Activated CD8-positive, alpha-beta T cell treated with anti-CD3 and anti-CD28 coated beads for 36 hours (primary cell): ENCODE measurements at regions not wholly inside any gene's neighbourhood (a gene's known extent, or its start where the extent isn't known, plus 50 kb on each side); places are given as distances from the start of the nearest gene placed in this dataset.

Experiments
- ATAC-seq: fragments of 200-7000 bp; cut with Tn5 transposase; one replicate; pipeline ENCODE4 v1.10.0; 2021; ENCODE audit warnings: mild to moderate bottlenecking, moderate library complexity
- CTCF ChIA-PET: fragments of 350-600 bp; sonication (Branson Sonifier 250); formaldehyde crosslinking; loops from one replicate; lab custom pipeline; 2021; ENCODE audit warnings: antibody characterized with exemption; lab: Charles Lee
- POLR2A ChIA-PET: fragments of 350-600 bp; sonication (Branson Sonifier 250); formaldehyde crosslinking; loops from one replicate; lab custom pipeline; 2021; ENCODE audit warnings: antibody characterized with exemption; lab: Charles Lee
- DNase-seq: peaks from one replicate; pipeline ENCODE4 v3.0.0-alpha.2; 2020
- H3K27ac Mint-ChIP-seq: one replicate; pipeline ENCODE4 v1.8.0; 2021; ENCODE audit warnings: mild to moderate bottlenecking, mixed read lengths
- H3K27me3 Mint-ChIP-seq: one replicate; pipeline ENCODE4 v1.8.0; 2021; ENCODE audit warnings: mixed read lengths
- H3K36me3 Mint-ChIP-seq: one replicate; pipeline ENCODE4 v1.8.0; 2021; ENCODE audit warnings: low read depth, mixed read lengths
- H3K4me1 Mint-ChIP-seq: one replicate; pipeline ENCODE4 v1.8.0; 2021; ENCODE audit warnings: low read depth, mixed read lengths
- H3K4me3 Mint-ChIP-seq: one replicate; pipeline ENCODE4 v1.8.0; 2021; ENCODE audit warnings: mild to moderate bottlenecking, moderate library complexity, mixed read lengths
- H3K9me3 Mint-ChIP-seq: one replicate; pipeline ENCODE4 v1.8.0; 2021; ENCODE audit warnings: mixed read lengths
- CTCF ChIP-seq: fragments of 200-600 bp; IDR thresholded peaks from one replicate; pipeline ENCODE4 v1.8.0; 2022; ENCODE audit warnings: antibody characterized with exemption, mild to moderate bottlenecking
- intact Hi-C: fragments of 100-400 bp; cut with micrococcal nuclease; formaldehyde crosslinking; loops from one replicate; pipeline ENCODE4 v1.10.0; 2022

DNA sequence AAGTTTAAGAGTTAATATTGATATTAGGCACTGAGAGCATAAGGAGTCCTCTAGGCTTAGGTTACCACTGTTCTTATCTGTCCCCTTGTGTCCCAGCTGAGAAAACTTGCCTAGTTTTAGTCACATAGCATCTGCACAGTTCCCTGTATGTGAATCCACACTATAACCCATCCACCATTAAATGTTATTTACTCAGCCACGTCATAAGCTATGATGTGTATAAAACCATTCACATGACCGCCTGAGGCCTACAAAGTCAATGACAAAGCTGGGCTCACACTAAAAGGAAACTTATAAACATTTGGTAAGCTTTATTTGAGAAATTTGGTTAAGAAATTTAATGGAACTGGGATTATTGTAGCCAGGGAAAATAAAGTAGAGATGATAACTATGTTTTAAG lies 59.2 kb upstream of the TFAP2D start:
- ChIA-PET CTCF (no interaction called here), POLR2A (no interaction called here)
- H3K27me3 Mint-ChIP-seq: no peaks in the 10 kb centered on the region
- no peaks in the 10 kb centered on the region for H3K36me3 Mint-ChIP-seq
- TF ChIP-seq CTCF: no peak
- H3K4me1 Mint-ChIP-seq: no peaks in the 10 kb centered on the region
- H3K9me3 Mint-ChIP-seq: peaks cover 4% of the 10 kb centered on the region
- intact Hi-C loops: no loop called here
- DNase-seq (no peak), ATAC-seq (no peak)
- no peak overlapping the region for H3K27ac Mint-ChIP-seq
- no peak overlapping the region for H3K4me3 Mint-ChIP-seq

- intact Hi-C loops: no loop called here
- Mint-ChIP-seq H3K4me1 (no peaks in the 10 kb centered on the region), H3K4me3 (no peak overlapping the region), H3K27me3 (no peaks in the 10 kb centered on the region), H3K9me3 (no peaks in the 10 kb centered on the region), H3K36me3 (no peaks in the 10 kb centered on the region), H3K27ac (no peak overlapping the region)
- DNase-seq (peak; percentile 2), ATAC-seq (no peak)
- TF ChIP-seq CTCF: no peak
- ChIA-PET POLR2A (no interaction called here), CTCF (no interaction called here)
Measured at GRCh38 chr6:50655848-50656453, 57.4 kb upstream of the TFAP2D start.

DNA sequence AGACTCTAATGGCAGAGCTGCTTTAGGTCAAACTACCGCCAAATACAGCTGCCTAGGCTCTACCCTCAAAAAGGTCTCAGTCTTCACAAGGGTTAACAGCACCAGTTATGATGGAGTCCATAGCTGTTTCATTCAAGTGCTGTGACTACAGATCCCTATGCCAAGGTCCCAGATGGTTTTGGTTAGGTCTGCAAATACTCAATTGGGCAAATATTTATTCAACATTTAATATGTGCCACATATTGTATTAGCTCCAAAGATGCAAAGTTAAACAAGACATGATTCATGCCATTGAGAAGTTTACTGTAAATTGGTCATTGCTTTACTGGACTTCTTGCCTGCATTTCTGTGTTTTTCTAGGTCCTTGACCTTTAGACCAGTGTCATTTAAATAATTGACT lies 55.8 kb upstream of the TFAP2D start:
- Mint-ChIP-seq H3K9me3 (no peaks in the 10 kb centered on the region), H3K27ac (no peak overlapping the region), H3K36me3 (no peaks in the 10 kb centered on the region), H3K4me3 (no peak overlapping the region), H3K4me1 (no peaks in the 10 kb centered on the region), H3K27me3 (no peaks in the 10 kb centered on the region)
- TF ChIP-seq CTCF: no peak
- ChIA-PET POLR2A (no interaction called here), CTCF (no interaction called here)
- DNase-seq (no peak), ATAC-seq (no peak)
- intact Hi-C loops: no loop called here

DNA sequence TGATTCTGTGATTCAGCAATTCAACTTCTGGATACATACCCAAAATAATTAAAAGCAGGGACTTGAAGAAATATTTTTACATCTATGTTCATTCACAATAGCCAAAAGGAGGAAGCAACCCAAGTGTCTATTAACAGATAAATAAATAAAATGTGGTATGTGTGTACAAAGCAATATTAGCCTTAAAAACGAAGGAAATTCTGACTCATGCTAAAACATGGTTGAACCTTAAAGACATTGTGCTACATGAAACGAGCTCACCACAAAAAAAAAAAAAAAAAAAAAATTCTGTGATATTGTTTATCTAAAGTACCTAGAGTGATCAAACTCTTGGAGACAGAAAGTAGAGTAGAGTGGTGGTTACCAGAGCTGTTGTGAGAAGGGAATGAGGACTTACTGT lies 54.8 kb upstream of the TFAP2D start:
- ChIA-PET CTCF (no interaction called here), POLR2A (no interaction called here)
- intact Hi-C loops: no loop called here
- Mint-ChIP-seq H3K9me3 (no peaks in the 10 kb centered on the region), H3K36me3 (no peaks in the 10 kb centered on the region), H3K27ac (no peak overlapping the region), H3K4me1 (no peaks in the 10 kb centered on the region), H3K27me3 (no peaks in the 10 kb centered on the region), H3K4me3 (no peak overlapping the region)
- no peak for DNase-seq
- no peak for ATAC-seq
- TF ChIP-seq CTCF: no peak

DNA sequence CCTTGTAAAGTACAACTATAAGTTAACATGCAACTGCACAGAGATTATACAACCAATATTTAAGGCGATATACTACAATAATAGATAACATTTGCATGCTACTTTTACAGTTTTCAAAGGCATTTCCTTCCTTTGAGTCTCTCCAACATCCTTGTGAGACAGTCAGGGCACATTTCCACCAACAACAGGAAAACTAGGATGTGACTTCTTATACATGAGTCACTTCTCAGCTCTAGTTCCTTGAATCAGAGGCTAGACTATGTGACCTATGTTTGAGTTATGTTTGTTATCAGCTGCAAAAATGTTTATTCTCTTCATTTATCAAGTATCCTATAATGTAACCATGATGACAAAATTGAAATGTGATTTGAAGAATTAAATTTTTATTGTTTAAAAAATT lies 51.7 kb upstream of the TFAP2D start:
- intact Hi-C loops: no loop called here
- ATAC-seq (no peak), DNase-seq (no peak)
- Mint-ChIP-seq H3K36me3 (no peaks in the 10 kb centered on the region), H3K27me3 (no peaks in the 10 kb centered on the region), H3K27ac (no peak overlapping the region), H3K9me3 (no peaks in the 10 kb centered on the region), H3K4me1 (no peaks in the 10 kb centered on the region), H3K4me3 (no peak overlapping the region)
- ChIA-PET CTCF (no interaction called here), POLR2A (no interaction called here)
- TF ChIP-seq CTCF: no peak
